ENCODE measurements at regions not wholly inside any gene's neighbourhood (a gene's known extent, or its start where the extent isn't known, plus 50 kb on each side); places are given as distances from the start of the nearest gene placed in this dataset.

GRCh38 chr6:137651178-137651577 lies 157.0 kb upstream of the OLIG3 start:
- in situ Hi-C loops (cut with MboI) = no loop called here
- no peak for TF ChIP-seq EZH2phosphoT487 (IDR thresholded peaks at IDR 0.05; ENCODE audit: insufficient read depth, low read depth)
- no peak for TF ChIP-seq EZH2 (IDR thresholded peaks at IDR 0.05; ENCODE audit: insufficient read depth, poor library complexity, severe bottlenecking)
- 0 out of 2 replicates have a peak, but pooled peaks cover 5% of the 10 kb centered on the region for H3K4me1 ChIP-seq (ENCODE audit: insufficient read depth)
- no peaks in the 10 kb centered on the region for H3K79me2 ChIP-seq (ENCODE audit: insufficient read depth)
- no peaks in the 10 kb centered on the region for H3K9me2 ChIP-seq (ENCODE audit: insufficient read depth)
- H3F3A ChIP-seq (ENCODE audit: insufficient read depth) = no peaks in the 10 kb centered on the region
- no peak overlapping the region for H2AFZ ChIP-seq
- H3K4me3 ChIP-seq = no peak overlapping the region
- H3K9me3 ChIP-seq (ENCODE audit: low read depth) = no peaks in the 10 kb centered on the region
- 33 to 38% methylated on average over 4 of the region's 4 CpGs for WGBS, 2 experiments (ENCODE audit: low coverage in 1 of 2, low lambda C conversion rate in 2 of 2, missing lambda C conversion rate in 2 of 2)
- DNase-seq = no peak
- H3K27me3 ChIP-seq (replicated peaks; ENCODE audit: insufficient read depth) = no peaks in the 10 kb centered on the region
- no peak overlapping the region for H3K27ac ChIP-seq
- no peaks in the 10 kb centered on the region for H4K20me1 ChIP-seq (ENCODE audit: insufficient read depth)
- H3K9ac ChIP-seq = no peak overlapping the region
- H3K36me3 ChIP-seq (ENCODE audit: low read depth) = no peaks in the 10 kb centered on the region
- H3K4me2 ChIP-seq (ENCODE audit: unreplicated experiment) = no peak overlapping the region

- no peaks in the 10 kb centered on the region for H3F3A ChIP-seq (ENCODE audit: insufficient read depth)
- no peak overlapping the region for H2AFZ ChIP-seq
- no peaks in the 10 kb centered on the region for H3K9me3 ChIP-seq (ENCODE audit: low read depth)
- no peak for DNase-seq
- no peaks in the 10 kb centered on the region for H3K9me2 ChIP-seq (ENCODE audit: insufficient read depth)
- H3K79me2 ChIP-seq (ENCODE audit: insufficient read depth) = no peaks in the 10 kb centered on the region
- H3K27me3 ChIP-seq (replicated peaks; ENCODE audit: insufficient read depth) = no peaks in the 10 kb centered on the region
- no peak for TF ChIP-seq EZH2phosphoT487 (IDR thresholded peaks at IDR 0.05; ENCODE audit: insufficient read depth, low read depth)
- TF ChIP-seq EZH2 (IDR thresholded peaks at IDR 0.05; ENCODE audit: insufficient read depth, poor library complexity, severe bottlenecking) = no peak
- no peak overlapping the region for H3K27ac ChIP-seq
- H3K9ac ChIP-seq = no peak overlapping the region
- no peaks in the 10 kb centered on the region for H4K20me1 ChIP-seq (ENCODE audit: insufficient read depth)
- 69% methylated on average over 9 of the region's 9 CpGs for WGBS, 2 experiments (ENCODE audit: low coverage in 1 of 2, low lambda C conversion rate in 2 of 2, missing lambda C conversion rate in 2 of 2)
- in situ Hi-C loops (cut with MboI) = no loop called here
- 0 out of 2 replicates have a peak, but pooled peaks cover 5% of the 10 kb centered on the region for H3K4me1 ChIP-seq (ENCODE audit: insufficient read depth)
- H3K4me3 ChIP-seq = no peak overlapping the region
- H3K36me3 ChIP-seq (ENCODE audit: low read depth) = no peaks in the 10 kb centered on the region
- no peak overlapping the region for H3K4me2 ChIP-seq (ENCODE audit: unreplicated experiment)
These were observed 157.6 kb upstream of the OLIG3 start for GRCh38 chr6:137651591-137652335.

GRCh38 chr6:137652961-137653705 lies 158.9 kb upstream of the OLIG3 start:
- Histone ChIP-seq H3K4me3 (no peak overlapping the region), H3K79me2 (ENCODE audit: insufficient read depth) (no peaks in the 10 kb centered on the region), H3K36me3 (ENCODE audit: low read depth) (no peaks in the 10 kb centered on the region), H3K4me1 (ENCODE audit: insufficient read depth) (0 out of 2 replicates have a peak, but pooled peaks cover 5% of the 10 kb centered on the region), H4K20me1 (ENCODE audit: insufficient read depth) (no peaks in the 10 kb centered on the region), H3F3A (ENCODE audit: insufficient read depth) (no peaks in the 10 kb centered on the region), H3K27me3 (replicated peaks; ENCODE audit: insufficient read depth) (peaks cover 4% of the 10 kb centered on the region; the same call in 1 of the 2 replicates), H3K9me2 (ENCODE audit: insufficient read depth) (no peaks in the 10 kb centered on the region), H3K9me3 (ENCODE audit: low read depth) (no peaks in the 10 kb centered on the region), H3K27ac (no peak overlapping the region), H2AFZ (no peak overlapping the region), H3K4me2 (ENCODE audit: unreplicated experiment) (no peak overlapping the region), H3K9ac (no peak overlapping the region)
- WGBS, 2 experiments (ENCODE audit: low coverage in 1 of 2, low lambda C conversion rate in 2 of 2, missing lambda C conversion rate in 2 of 2) = 60 to 65% methylated on average over 3 of the region's 3 CpGs
- in situ Hi-C loops (cut with MboI) = no loop called here
- no peak for DNase-seq
- TF ChIP-seq EZH2 (IDR thresholded peaks at IDR 0.05; ENCODE audit: insufficient read depth, poor library complexity, severe bottlenecking) = no peak
- TF ChIP-seq EZH2phosphoT487 (IDR thresholded peaks at IDR 0.05; ENCODE audit: insufficient read depth, low read depth) = no peak

GRCh38 chr6:137653706-137654059 lies 159.5 kb upstream of the OLIG3 start:
- Histone ChIP-seq H3K9me3 (ENCODE audit: low read depth) (no peaks in the 10 kb centered on the region), H3K79me2 (ENCODE audit: insufficient read depth) (no peaks in the 10 kb centered on the region), H3K9ac (no peak overlapping the region), H4K20me1 (ENCODE audit: insufficient read depth) (no peaks in the 10 kb centered on the region), H3K4me2 (ENCODE audit: unreplicated experiment) (no peak overlapping the region), H3K27ac (no peak overlapping the region), H3K27me3 (replicated peaks; ENCODE audit: insufficient read depth) (peaks cover 4% of the 10 kb centered on the region; the same call in 1 of the 2 replicates), H3K36me3 (ENCODE audit: low read depth) (no peaks in the 10 kb centered on the region), H3K9me2 (ENCODE audit: insufficient read depth) (no peaks in the 10 kb centered on the region), H2AFZ (no peak overlapping the region), H3K4me3 (no peak overlapping the region), H3K4me1 (ENCODE audit: insufficient read depth) (no peaks in the 10 kb centered on the region), H3F3A (ENCODE audit: insufficient read depth) (no peaks in the 10 kb centered on the region)
- WGBS, 2 experiments (ENCODE audit: low coverage in 1 of 2, low lambda C conversion rate in 2 of 2, missing lambda C conversion rate in 2 of 2) = 73 to 75% methylated on average over 3 of the region's 3 CpGs
- in situ Hi-C loops (cut with MboI) = no loop called here
- DNase-seq = no peak
- TF ChIP-seq EZH2 (IDR thresholded peaks at IDR 0.05; ENCODE audit: insufficient read depth, poor library complexity, severe bottlenecking) (no peak), EZH2phosphoT487 (IDR thresholded peaks at IDR 0.05; ENCODE audit: insufficient read depth, low read depth) (no peak)

All from GM23248 (cell line).